IgD-negative memory B cell (primary cell): ENCODE measurements at regions not wholly inside any gene's neighbourhood (a gene's known extent, or its start where the extent isn't known, plus 50 kb on each side); places are given as distances from the start of the nearest gene placed in this dataset.

Experiments used
- H3K27ac Mint-ChIP-seq, 3 donors: one replicate each; pipeline ENCODE4 v1.8.0; 2020 to 2022; ENCODE audit warnings: mild to moderate bottlenecking in 3 of 3, mixed read lengths in 3 of 3, moderate library complexity in 1 of 3
- H3K27me3 Mint-ChIP-seq: one replicate; pipeline ENCODE4 v1.8.0; 2021; ENCODE audit warnings: mixed read lengths
- H3K36me3 Mint-ChIP-seq: one replicate; pipeline ENCODE4 v1.8.0; 2020; ENCODE audit warnings: mild to moderate bottlenecking, mixed read lengths
- H3K4me1 Mint-ChIP-seq, 3 donors: one replicate each; pipeline ENCODE4 v1.8.0; 2020 to 2022; ENCODE audit warnings: mixed read lengths in 3 of 3, mild to moderate bottlenecking in 1 of 3
- H3K4me3 Mint-ChIP-seq, 4 donors: one replicate each; pipeline ENCODE4 v1.8.0; 2020 to 2022; ENCODE audit warnings: mild to moderate bottlenecking in 4 of 4, mixed read lengths in 4 of 4, moderate library complexity in 3 of 4
- H3K9me3 Mint-ChIP-seq, 3 donors: one replicate each; pipeline ENCODE4 v1.8.0; 2020 to 2021; ENCODE audit warnings: mixed read lengths in 3 of 3, mild to moderate bottlenecking in 1 of 3

GRCh38 chr2:7338961-7339360, 421.7 kb downstream of the RNF144A start:
- H3K27ac Mint-ChIP-seq = no peak overlapping the region
- no peaks in the 10 kb centered on the region for H3K4me1 Mint-ChIP-seq
- H3K36me3 Mint-ChIP-seq = peaks cover 2% of the 10 kb centered on the region
- H3K9me3 Mint-ChIP-seq = peaks cover 0 to 5% (median 0%) of the 10 kb centered on the region in 3 donors
- H3K4me3 Mint-ChIP-seq = no peak overlapping the region
- no peaks in the 10 kb centered on the region for H3K27me3 Mint-ChIP-seq

GRCh38 chr2:7346336-7346735, 429.1 kb downstream of the RNF144A start:
- H3K4me1 Mint-ChIP-seq = no peaks in the 10 kb centered on the region
- no peaks in the 10 kb centered on the region for H3K36me3 Mint-ChIP-seq
- H3K9me3 Mint-ChIP-seq = peaks cover 0 to 3% (median 0%) of the 10 kb centered on the region in 3 donors
- no peak overlapping the region for H3K27ac Mint-ChIP-seq
- H3K4me3 Mint-ChIP-seq = no peak overlapping the region
- H3K27me3 Mint-ChIP-seq = no peaks in the 10 kb centered on the region

GRCh38 chr2:7348761-7349160, 431.5 kb downstream of the RNF144A start:
- H3K27me3 Mint-ChIP-seq = no peaks in the 10 kb centered on the region
- no peaks in the 10 kb centered on the region for H3K4me1 Mint-ChIP-seq
- no peaks in the 10 kb centered on the region for H3K36me3 Mint-ChIP-seq
- no peak overlapping the region for H3K4me3 Mint-ChIP-seq
- no peaks in the 10 kb centered on the region for H3K9me3 Mint-ChIP-seq
- H3K27ac Mint-ChIP-seq = no peak overlapping the region

GRCh38 chr2:7352191-7352590, 435.0 kb downstream of the RNF144A start:
- no peak overlapping the region for H3K4me3 Mint-ChIP-seq
- H3K9me3 Mint-ChIP-seq = peaks cover 0 to 2% (median 0%) of the 10 kb centered on the region in 3 donors
- peaks cover 2% of the 10 kb centered on the region for H3K36me3 Mint-ChIP-seq
- H3K4me1 Mint-ChIP-seq = no peaks in the 10 kb centered on the region
- peaks cover 5% of the 10 kb centered on the region for H3K27me3 Mint-ChIP-seq
- no peak overlapping the region for H3K27ac Mint-ChIP-seq

DNA sequence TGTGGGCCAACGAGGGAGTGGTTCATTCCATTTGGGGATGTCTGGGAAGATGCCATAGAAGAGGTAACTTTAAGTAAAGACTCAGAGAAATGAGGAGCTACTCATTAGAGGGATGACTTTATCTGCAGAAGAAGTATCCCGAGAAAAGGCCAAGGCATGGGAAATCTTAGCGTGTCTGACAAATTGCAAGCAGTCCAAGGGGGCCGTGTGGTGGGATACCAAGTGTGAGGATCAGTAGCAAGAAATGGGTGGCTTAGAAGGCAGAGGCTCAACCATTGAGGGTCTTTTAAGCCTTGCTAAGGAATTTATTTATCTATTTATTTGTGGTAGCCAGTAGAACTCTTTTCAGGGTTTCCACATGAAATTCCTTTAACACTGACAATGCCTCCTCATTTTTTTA, 436.4 kb downstream of the RNF144A start:
- Mint-ChIP-seq H3K27ac (no peak overlapping the region), H3K27me3 (peaks cover 5% of the 10 kb centered on the region)

GRCh38 chr2:7355781-7356180, 438.6 kb downstream of the RNF144A start:
- no peaks in the 10 kb centered on the region for H3K4me1 Mint-ChIP-seq
- no peak overlapping the region for H3K4me3 Mint-ChIP-seq
- no peak overlapping the region for H3K27ac Mint-ChIP-seq
- peaks cover 2% of the 10 kb centered on the region for H3K36me3 Mint-ChIP-seq
- H3K27me3 Mint-ChIP-seq = peaks cover 9% of the 10 kb centered on the region
- peaks cover 0 to 2% (median 0%) of the 10 kb centered on the region in 3 donors for H3K9me3 Mint-ChIP-seq

More for the DNA sequence above, 436.4 kb downstream of the RNF144A start:
- Mint-ChIP-seq H3K4me1 (no peaks in the 10 kb centered on the region), H3K4me3 (no peak overlapping the region), H3K9me3 (peaks cover 0 to 2% (median 0%) of the 10 kb centered on the region in 3 donors), H3K36me3 (peaks cover 2% of the 10 kb centered on the region)

DNA sequence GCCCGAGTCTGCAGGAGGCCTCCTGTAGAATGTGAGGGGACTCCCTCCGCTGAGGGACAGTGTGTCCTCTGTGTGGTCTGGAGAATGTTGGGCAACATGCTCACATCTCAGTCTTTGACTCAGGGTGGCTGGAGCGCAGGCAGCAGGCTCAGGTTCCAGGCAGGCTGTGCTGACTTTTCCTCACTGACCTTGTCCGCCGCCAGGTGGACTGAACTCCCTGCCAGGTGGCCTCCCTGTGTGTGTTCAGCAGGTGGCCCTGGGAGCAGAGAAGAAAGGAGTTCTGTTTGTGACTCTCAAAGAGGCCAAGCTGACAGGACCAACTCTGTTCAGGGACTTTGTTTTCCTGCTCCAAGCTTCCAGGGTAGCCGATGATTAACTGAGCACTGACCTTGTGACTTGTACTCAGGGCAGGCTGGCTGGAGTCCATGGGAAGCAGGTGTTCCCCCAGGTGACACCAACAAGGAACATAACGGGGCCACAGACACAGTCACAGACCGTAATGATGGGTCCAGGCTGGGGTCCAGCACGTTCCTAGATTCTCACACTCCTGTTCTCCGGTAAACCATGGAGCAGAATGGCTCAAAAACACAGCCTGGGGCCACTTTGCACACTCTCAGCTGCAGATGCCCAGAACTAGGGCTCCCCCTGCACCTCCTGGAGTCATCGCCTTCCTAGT, 439.8 kb downstream of the RNF144A start:
- H3K36me3 Mint-ChIP-seq = peaks cover 2% of the 10 kb centered on the region

GRCh38 chr2:7357993-7358392, 440.8 kb downstream of the RNF144A start:
- H3K9me3 Mint-ChIP-seq = peaks cover 0 to 2% (median 0%) of the 10 kb centered on the region in 3 donors
- no peak overlapping the region for H3K27ac Mint-ChIP-seq
- H3K4me1 Mint-ChIP-seq = no peaks in the 10 kb centered on the region
- H3K4me3 Mint-ChIP-seq = no peak overlapping the region
- peaks cover 9% of the 10 kb centered on the region for H3K27me3 Mint-ChIP-seq
- H3K36me3 Mint-ChIP-seq = peaks cover 2% of the 10 kb centered on the region

More for the DNA sequence above, 439.8 kb downstream of the RNF144A start:
- H3K4me1 Mint-ChIP-seq = no peaks in the 10 kb centered on the region
- no peak overlapping the region for H3K27ac Mint-ChIP-seq
- peaks cover 0 to 2% (median 0%) of the 10 kb centered on the region in 3 donors for H3K9me3 Mint-ChIP-seq
- no peak overlapping the region for H3K4me3 Mint-ChIP-seq
- peaks cover 9% of the 10 kb centered on the region for H3K27me3 Mint-ChIP-seq

- Mint-ChIP-seq H3K27me3 (peaks cover 9% of the 10 kb centered on the region), H3K36me3 (peaks cover 2% of the 10 kb centered on the region), H3K27ac (no peak overlapping the region), H3K9me3 (peaks cover 0 to 2% (median 0%) of the 10 kb centered on the region in 3 donors), H3K4me3 (no peak overlapping the region), H3K4me1 (no peaks in the 10 kb centered on the region)
These were observed 441.7 kb downstream of the RNF144A start for GRCh38 chr2:7358865-7359447.

DNA sequence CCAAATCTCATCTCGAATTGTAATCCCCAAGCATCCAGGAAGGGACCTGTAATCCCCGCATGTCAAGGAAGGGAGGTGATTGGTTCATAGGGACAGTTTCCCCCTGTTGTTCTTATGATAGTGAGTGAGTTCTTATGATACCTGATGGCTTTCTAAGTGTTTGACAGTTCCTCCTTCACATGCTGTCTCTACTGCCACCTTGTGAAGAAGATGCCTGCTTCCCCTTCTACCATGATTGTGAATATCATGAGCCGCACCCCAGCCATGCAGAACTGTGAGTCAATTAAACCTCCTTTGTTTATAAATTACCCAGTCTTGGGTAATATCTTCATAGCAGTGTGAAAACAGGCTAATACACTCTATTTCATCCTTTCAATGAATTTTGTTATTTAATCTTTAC, 446.7 kb downstream of the RNF144A start:
- H3K4me1 Mint-ChIP-seq = no peaks in the 10 kb centered on the region
- peaks cover 2 to 7% (median 3%) of the 10 kb centered on the region in 3 donors for H3K9me3 Mint-ChIP-seq
- no peak overlapping the region for H3K27ac Mint-ChIP-seq
- no peaks in the 10 kb centered on the region for H3K36me3 Mint-ChIP-seq
- H3K4me3 Mint-ChIP-seq = no peak overlapping the region
- peaks cover 4% of the 10 kb centered on the region for H3K27me3 Mint-ChIP-seq

DNA sequence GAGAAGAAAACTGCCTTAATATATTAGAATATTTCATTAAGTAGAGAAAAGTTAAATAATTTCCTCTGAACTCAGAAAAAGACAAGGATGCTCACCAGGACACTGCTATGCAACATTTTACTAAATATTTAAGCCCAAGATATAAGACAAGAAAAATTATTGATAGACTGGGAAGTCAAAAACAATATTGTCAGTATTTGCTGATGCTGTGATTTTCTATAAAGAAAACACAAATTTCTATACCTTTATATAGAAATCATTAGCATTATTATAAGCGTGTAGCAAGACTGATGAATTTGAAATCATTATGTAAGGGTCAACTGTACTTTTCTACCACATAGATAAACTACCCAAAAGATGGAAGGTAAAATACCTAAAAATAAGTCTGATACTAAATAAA, 451.0 kb downstream of the RNF144A start:
- H3K27ac Mint-ChIP-seq = no peak overlapping the region
- H3K4me3 Mint-ChIP-seq = no peak overlapping the region
- no peaks in the 10 kb centered on the region for H3K36me3 Mint-ChIP-seq

DNA sequence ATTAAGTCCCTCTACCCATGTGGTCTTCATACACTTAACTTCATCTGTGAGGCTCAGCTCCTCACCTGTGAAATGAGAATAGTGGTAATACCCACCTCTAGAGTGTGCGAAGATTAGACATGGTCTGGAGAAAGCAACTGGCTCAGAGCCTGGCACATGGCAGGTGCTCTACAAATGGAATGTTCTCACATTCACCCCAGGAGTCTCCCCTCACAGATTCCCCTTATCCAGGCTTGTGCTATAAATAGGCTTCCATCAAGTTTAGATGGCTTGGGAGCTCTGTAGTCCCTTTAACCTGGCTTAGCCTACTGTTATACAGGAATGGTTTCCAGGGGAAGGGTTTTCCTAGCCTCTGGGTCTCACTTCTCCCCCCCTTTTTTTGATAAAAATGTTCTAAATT, 455.9 kb downstream of the RNF144A start:
- Mint-ChIP-seq H3K4me3 (no peak overlapping the region), H3K4me1 (no peaks in the 10 kb centered on the region), H3K27ac (no peak overlapping the region), H3K36me3 (peaks cover 4% of the 10 kb centered on the region), H3K27me3 (peaks cover 5% of the 10 kb centered on the region), H3K9me3 (peaks cover 3 to 13% (median 8%) of the 10 kb centered on the region in 3 donors)

More for the DNA sequence above, 451.0 kb downstream of the RNF144A start:
- Mint-ChIP-seq H3K4me1 (no peaks in the 10 kb centered on the region), H3K27me3 (peaks cover 2% of the 10 kb centered on the region), H3K9me3 (peaks cover 3 to 15% (median 9%) of the 10 kb centered on the region in 3 donors)

GRCh38 chr2:7375901-7376300, 458.7 kb downstream of the RNF144A start:
- H3K9me3 Mint-ChIP-seq = no peaks in the 10 kb centered on the region
- peaks cover 4% of the 10 kb centered on the region for H3K36me3 Mint-ChIP-seq
- no peak overlapping the region for H3K27ac Mint-ChIP-seq
- H3K4me1 Mint-ChIP-seq = peaks cover 0 to 1% (median 0%) of the 10 kb centered on the region in 3 donors
- no peak overlapping the region for H3K4me3 Mint-ChIP-seq
- H3K27me3 Mint-ChIP-seq = peaks cover 8% of the 10 kb centered on the region

GRCh38 chr2:7377916-7378569, 460.8 kb downstream of the RNF144A start:
- Mint-ChIP-seq H3K4me3 (no peak overlapping the region), H3K27me3 (peaks cover 10% of the 10 kb centered on the region), H3K4me1 (peaks cover 0 to 1% (median 0%) of the 10 kb centered on the region in 3 donors), H3K9me3 (no peaks in the 10 kb centered on the region), H3K36me3 (peaks cover 4% of the 10 kb centered on the region), H3K27ac (no peak overlapping the region)

GRCh38 chr2:7378591-7378990, 461.4 kb downstream of the RNF144A start:
- Mint-ChIP-seq H3K9me3 (no peaks in the 10 kb centered on the region), H3K36me3 (peaks cover 4% of the 10 kb centered on the region), H3K4me3 (peak overlapping the region in 1 of 4 donors; percentile 23), H3K4me1 (peaks cover 0 to 1% (median 0%) of the 10 kb centered on the region in 3 donors), H3K27me3 (peaks cover 10% of the 10 kb centered on the region), H3K27ac (no peak overlapping the region)
